ENCODE measurements at regions not wholly inside any gene's neighbourhood (a gene's known extent, or its start where the extent isn't known, plus 50 kb on each side); places are given as distances from the start of the nearest gene placed in this dataset.
A peak's percentile ranks its signal among the peaks of the same experiment; 100 is the strongest.

DNA sequence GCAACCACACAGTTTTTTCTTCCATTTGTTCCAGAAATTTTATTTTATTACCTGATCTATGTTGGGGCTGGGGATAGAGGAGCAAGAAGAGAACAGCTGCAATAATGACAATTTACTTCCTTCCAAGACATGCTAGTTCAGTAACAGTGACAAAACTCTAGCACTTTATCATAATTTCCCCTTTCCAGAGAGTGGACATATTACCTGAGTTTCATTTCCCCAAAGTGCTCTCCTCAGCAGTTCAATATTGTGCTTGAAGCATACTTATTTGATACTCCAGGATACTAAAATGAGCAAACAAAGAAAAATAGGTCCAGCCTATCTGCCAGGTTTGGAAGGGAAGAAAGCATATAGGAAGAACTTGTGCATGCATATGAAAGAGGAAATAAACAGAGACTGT, 157.7 kb downstream of the ID4 start:
- peaks cover 4% of the 10 kb centered on the region for H3K4me1 Mint-ChIP-seq
- Histone ChIP-seq H3K36me3 (no peaks in the 10 kb centered on the region), H3K9ac (no peak overlapping the region), H3K4me1 (peaks cover 12% of the 10 kb centered on the region), H3K79me2 (ENCODE audit: low read depth) (no peaks in the 10 kb centered on the region), H3F3A (ENCODE audit: low read depth) (peaks cover 6% of the 10 kb centered on the region), H4K20me1 (ENCODE audit: low read depth) (no peaks in the 10 kb centered on the region), H3K4me3 (no peak overlapping the region), H3K9me3 (ENCODE audit: low read depth) (no peaks in the 10 kb centered on the region), H3K27ac (no peak overlapping the region), H3K4me2 (no peak overlapping the region), H2AFZ (replicated peaks) (no peak overlapping the region), H3K27me3 (no peaks in the 10 kb centered on the region)
- no peak overlapping the region for H3K4me3 Mint-ChIP-seq
- H3K36me3 Mint-ChIP-seq = no peaks in the 10 kb centered on the region
- no peak overlapping the region for H3K27ac Mint-ChIP-seq
- H3K9me3 Mint-ChIP-seq = peaks cover 4% of the 10 kb centered on the region
- DNase-seq (ENCODE audit: low spot score) = no peak
- peaks cover 3% of the 10 kb centered on the region for H3K27me3 Mint-ChIP-seq (ENCODE audit: insufficient read depth, low read depth)
- no peak for TF ChIP-seq EZH2phosphoT487 (IDR thresholded peaks at IDR 0.05)
- TF ChIP-seq EZH2 (IDR thresholded peaks at IDR 0.05) = no peak
- no peak for TF ChIP-seq CTCF (IDR thresholded peaks at IDR 0.05)

- H3K9ac ChIP-seq = no peak overlapping the region
- peak overlapping the region; percentile 81 for H2AFZ ChIP-seq (replicated peaks)
- no peak overlapping the region for H3K4me3 Mint-ChIP-seq
- peaks cover 12% of the 10 kb centered on the region for H3K4me1 ChIP-seq
- no peak overlapping the region for H3K4me3 ChIP-seq
- H3K9me3 Mint-ChIP-seq = peaks cover 5% of the 10 kb centered on the region
- no peaks in the 10 kb centered on the region for H3K27me3 ChIP-seq
- peak; percentile 46 for DNase-seq (ENCODE audit: low spot score)
- no peaks in the 10 kb centered on the region for H3K9me3 ChIP-seq (ENCODE audit: low read depth)
- H3K36me3 Mint-ChIP-seq = no peaks in the 10 kb centered on the region
- H3K36me3 ChIP-seq = no peaks in the 10 kb centered on the region
- TF ChIP-seq EZH2 (IDR thresholded peaks at IDR 0.05) (no peak), EZH2phosphoT487 (IDR thresholded peaks at IDR 0.05) (no peak), CTCF (IDR thresholded peaks at IDR 0.05) (no peak)
- H3K27me3 Mint-ChIP-seq (ENCODE audit: insufficient read depth, low read depth) = peaks cover 3% of the 10 kb centered on the region
- H4K20me1 ChIP-seq (ENCODE audit: low read depth) = no peaks in the 10 kb centered on the region
- peak overlapping the region; percentile 25 for H3K27ac ChIP-seq
- peak overlapping the region; percentile 63 for H3K4me2 ChIP-seq
- H3K4me1 Mint-ChIP-seq = peaks cover 4% of the 10 kb centered on the region
- peaks cover 6% of the 10 kb centered on the region for H3F3A ChIP-seq (ENCODE audit: low read depth)
- H3K79me2 ChIP-seq (ENCODE audit: low read depth) = no peaks in the 10 kb centered on the region
- H3K27ac Mint-ChIP-seq = no peak overlapping the region
Measured at GRCh38 chr6:19995575-19996257, 158.5 kb downstream of the ID4 start.

DNA sequence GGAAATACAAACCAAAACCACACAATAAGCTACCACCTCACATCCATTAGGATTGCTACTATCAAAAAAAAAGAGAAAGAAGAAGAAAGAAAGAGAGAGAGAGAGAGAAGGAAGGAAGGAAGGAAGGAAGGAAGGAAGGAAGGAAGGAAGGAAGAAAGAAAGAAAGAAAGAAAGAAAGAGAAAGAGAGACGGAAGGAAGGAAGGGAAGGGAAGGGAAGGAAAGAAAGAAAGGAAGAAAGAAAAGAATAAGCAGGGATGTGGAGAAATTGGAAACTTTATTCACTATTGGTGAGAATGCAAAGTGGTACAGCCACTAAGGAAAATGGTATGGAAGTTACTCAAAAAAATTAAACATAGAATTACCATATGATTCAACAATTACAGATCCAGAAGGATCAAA, 159.9 kb downstream of the ID4 start:
- Histone ChIP-seq H3K36me3 (no peaks in the 10 kb centered on the region), H2AFZ (replicated peaks) (no peak overlapping the region), H3K4me1 (peaks cover 12% of the 10 kb centered on the region), H3K27me3 (no peaks in the 10 kb centered on the region), H3K9ac (no peak overlapping the region), H3K9me3 (ENCODE audit: low read depth) (no peaks in the 10 kb centered on the region), H3K4me2 (no peak overlapping the region), H3K4me3 (no peak overlapping the region), H3K79me2 (ENCODE audit: low read depth) (no peaks in the 10 kb centered on the region), H3F3A (ENCODE audit: low read depth) (peaks cover 6% of the 10 kb centered on the region), H4K20me1 (ENCODE audit: low read depth) (no peaks in the 10 kb centered on the region), H3K27ac (no peak overlapping the region)
- Mint-ChIP-seq H3K27me3 (ENCODE audit: insufficient read depth, low read depth) (peaks cover under 1% of the 10 kb centered on the region), H3K9me3 (peaks cover 5% of the 10 kb centered on the region), H3K4me3 (no peak overlapping the region), H3K36me3 (no peaks in the 10 kb centered on the region), H3K4me1 (peaks cover 4% of the 10 kb centered on the region), H3K27ac (no peak overlapping the region)
- DNase-seq (ENCODE audit: low spot score) = no peak
- TF ChIP-seq EZH2 (IDR thresholded peaks at IDR 0.05) (no peak), CTCF (IDR thresholded peaks at IDR 0.05) (no peak), EZH2phosphoT487 (IDR thresholded peaks at IDR 0.05) (no peak)
